GM19324 (cell line): ENCODE measurements at regions not wholly inside any gene's neighbourhood (a gene's known extent, or its start where the extent isn't known, plus 50 kb on each side); places are given as distances from the start of the nearest gene placed in this dataset.

Source experiments
- ATAC-seq: cut with Tn5 transposase; IDR thresholded peaks from one replicate; pipeline ENCODE4 v1.9.1; 2021; ENCODE audit warnings: mild to moderate bottlenecking, moderate library complexity; ENCODE audit not compliant: unreplicated experiment, low FRiP score

GRCh38 chr1:221812088-221812752 lies 70.3 kb upstream of the DUSP10 start:
- ATAC-seq: no peak

GRCh38 chr1:221810406-221810805 lies 68.5 kb upstream of the DUSP10 start:
- ATAC-seq: no peak

- ATAC-seq: no peak
These were observed 67.5 kb upstream of the DUSP10 start for GRCh38 chr1:221809091-221810029.

GRCh38 chr1:221806984-221807383 lies 65.1 kb upstream of the DUSP10 start:
- ATAC-seq: peak; percentile 54

- ATAC-seq: no peak
These were observed 64.3 kb upstream of the DUSP10 start for GRCh38 chr1:221806236-221806635.

- ATAC-seq: no peak
These were observed 63.2 kb upstream of the DUSP10 start for GRCh38 chr1:221805121-221805520.

- ATAC-seq: no peak
These were observed 62.4 kb upstream of the DUSP10 start for GRCh38 chr1:221804303-221804702.

DNA sequence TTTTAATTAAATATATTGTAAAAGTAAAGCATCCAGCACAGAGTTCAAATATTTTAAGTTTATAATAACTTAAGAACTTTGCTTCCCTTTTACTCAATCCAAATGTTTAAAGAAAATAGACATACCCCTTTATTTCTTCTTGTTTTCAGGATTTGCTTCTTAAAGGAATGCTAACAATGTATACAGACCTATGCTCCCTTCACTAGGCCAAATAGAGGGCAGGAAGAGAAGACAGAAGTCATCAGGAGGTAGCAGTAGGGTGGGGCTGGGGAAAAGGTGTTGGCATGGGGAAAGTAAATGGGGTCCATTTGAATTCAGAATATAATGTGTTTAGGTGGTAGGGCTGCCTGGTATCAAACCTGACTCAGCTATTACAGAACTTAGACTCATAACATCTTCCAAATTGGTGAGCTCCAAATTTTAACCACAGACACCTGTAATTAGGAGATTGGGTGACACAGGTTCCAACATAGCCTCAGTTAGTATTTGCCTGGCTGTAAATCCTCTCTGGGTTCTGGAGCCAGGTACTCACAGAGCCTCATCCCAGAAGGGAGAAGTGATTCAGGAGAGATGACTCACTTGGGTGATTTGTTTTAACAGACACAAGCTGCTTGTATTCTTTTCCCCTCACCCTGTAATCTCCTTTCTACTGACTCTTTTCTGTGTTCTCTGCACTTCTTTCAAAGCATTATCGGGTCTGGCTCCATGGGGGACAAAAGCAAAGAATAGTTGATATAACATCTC lies 60.1 kb upstream of the DUSP10 start:
- ATAC-seq: no peak

GRCh38 chr1:221801251-221801661 lies 59.4 kb upstream of the DUSP10 start:
- no peak for ATAC-seq

- ATAC-seq: no peak
These were observed 58.9 kb upstream of the DUSP10 start for GRCh38 chr1:221800831-221801230.

- ATAC-seq: no peak
These were observed 55.6 kb upstream of the DUSP10 start for GRCh38 chr1:221797506-221797905.

DNA sequence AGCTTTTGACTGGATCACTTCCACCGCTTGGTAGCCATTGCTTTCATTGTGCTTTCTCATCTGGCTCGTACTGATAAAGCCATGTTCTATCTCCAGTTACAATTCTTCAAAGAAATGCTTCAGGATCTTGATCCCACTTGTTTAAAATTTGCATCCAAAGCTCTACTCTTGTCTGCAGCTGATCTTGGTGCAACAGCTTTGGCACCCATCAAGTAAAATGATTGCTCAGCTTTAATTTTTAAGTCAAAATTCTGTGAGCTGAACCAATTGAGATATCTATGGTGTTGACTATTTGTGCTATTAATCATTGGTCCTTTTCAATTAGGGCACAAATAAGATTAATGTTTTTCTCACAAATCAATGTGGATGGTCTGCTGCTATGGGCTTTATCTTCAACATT lies 54.8 kb upstream of the DUSP10 start:
- no peak for ATAC-seq

DNA sequence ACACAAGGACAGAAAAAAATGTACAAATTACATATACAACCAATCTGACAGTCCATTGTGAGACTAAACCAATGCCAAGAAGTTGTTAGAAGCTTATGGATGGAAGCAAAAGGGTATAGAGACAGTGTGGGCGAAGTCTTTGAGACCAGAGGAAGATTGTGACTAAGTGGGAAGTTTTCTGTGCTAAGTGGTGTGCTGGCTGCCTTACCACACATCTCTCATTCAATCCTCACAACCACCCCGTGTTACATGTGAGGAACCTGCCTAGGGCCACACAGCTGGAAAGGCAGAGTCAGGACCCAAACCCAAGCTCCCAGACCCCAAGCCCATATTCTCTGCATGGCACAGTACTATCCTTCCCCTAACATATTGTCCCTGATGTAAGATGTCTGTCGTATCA lies 53.5 kb upstream of the DUSP10 start:
- ATAC-seq: no peak

DNA sequence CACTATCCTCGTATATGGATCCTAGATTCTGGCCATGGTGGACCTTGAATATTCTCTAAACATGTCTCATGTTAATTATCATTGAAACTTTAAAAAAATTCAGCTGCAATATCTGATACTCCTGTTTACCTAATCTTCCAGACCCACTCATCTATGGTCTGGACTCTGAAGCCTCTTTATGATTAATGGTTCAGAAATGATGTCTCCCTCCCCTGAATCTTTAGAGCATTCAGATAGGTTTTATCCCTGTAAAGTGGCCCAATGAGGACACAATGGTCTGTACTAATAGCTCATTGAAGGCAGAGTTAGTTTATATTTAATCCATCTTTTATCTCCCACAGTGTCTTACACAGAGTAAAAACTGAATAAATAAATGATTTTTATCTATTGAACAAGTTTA lies 53.0 kb upstream of the DUSP10 start:
- ATAC-seq: no peak

- peak; percentile 39 for ATAC-seq
These were observed 52.3 kb upstream of the DUSP10 start for GRCh38 chr1:221794079-221794670.

DNA sequence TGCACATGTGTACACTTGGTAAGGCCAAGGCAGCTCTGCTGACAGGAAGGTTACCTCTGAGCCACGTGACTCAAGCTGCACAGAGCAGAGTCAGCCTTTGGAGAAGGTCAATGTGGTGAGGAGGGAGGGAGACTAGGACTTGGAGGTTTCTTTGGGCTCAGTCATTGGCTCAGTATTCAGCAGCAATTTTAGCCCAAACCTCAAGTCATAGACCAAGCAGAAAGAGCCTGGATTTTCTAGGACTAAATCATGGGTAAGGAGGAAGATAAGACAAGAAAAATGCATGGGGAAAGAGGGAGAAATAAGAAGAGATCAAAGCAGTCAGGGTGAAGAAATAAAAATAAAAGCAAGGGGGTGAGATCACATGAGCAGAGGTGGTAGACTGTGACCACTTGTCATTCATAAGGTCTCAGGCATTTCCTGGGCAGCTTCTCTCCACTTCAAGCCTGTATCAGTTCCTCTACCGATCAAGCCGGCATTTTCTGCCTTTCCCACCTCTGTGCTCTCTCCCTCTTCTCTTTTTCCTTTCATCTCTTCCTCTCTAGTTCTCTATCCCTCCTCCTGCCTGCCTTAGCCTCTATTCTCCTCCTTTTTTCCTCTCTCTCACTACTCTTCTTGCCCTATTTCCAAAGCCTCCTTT lies 51.7 kb upstream of the DUSP10 start:
- ATAC-seq: peak; percentile 89

DNA sequence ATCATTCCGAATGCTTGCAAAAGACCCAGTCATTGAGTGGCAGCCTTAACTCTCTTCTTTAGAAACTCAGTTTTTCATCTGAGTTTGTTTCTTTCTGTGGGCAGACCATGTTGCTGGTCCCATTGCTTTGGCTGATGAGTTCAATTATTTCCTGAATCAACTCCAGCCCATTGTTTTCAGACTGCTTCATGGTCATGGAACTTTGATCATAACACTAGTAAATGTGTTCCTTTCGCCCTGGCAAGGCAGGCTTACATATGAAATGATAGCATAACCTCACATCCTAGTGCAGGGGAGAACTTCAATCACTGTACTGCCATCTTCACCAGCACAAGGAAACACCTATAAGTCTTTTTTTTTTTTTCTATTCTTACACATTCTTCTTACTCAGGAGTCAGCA lies 50.0 kb upstream of the DUSP10 start:
- ATAC-seq: no peak
